NCI-H2196 treated with DMSO at 0.1 percent for 48 hours (cell line): ENCODE measurements at regions not wholly inside any gene's neighbourhood (a gene's known extent, or its start where the extent isn't known, plus 50 kb on each side); places are given as distances from the start of the nearest gene placed in this dataset.

Experiments
- DNase-seq: peaks from one replicate; lab custom pipeline; 2025; ENCODE audit not compliant: unreplicated experiment; lab: John Stamatoyannopoulos, UW

GRCh38 chr3:107258300-107258699 is 118.9 kb upstream of the CCDC54 start:
- no peak for DNase-seq

DNA sequence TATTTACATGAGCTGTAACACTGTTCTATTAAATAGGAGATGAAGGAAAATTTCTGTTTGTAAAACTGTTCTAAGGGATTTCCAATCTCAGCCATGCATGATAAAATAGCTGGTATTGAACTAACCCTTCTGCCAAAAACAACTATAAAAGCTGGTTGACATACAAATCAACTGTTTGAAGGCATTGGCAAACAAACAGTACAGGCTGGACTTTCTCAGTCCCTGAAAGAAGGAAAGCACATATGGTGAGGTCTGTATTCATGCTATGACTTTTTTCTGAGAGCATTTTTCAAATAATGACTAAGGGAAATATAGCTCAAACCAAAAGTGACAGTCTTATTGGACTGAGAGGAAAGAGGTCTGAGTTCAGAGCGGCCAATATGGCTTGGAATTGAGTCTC is 117.0 kb upstream of the CCDC54 start:
- DNase-seq = no peak

GRCh38 chr3:107263269-107264021 is 113.8 kb upstream of the CCDC54 start:
- no peak for DNase-seq

- no peak for DNase-seq
These were observed 112.4 kb upstream of the CCDC54 start for GRCh38 chr3:107264888-107265287.

DNA sequence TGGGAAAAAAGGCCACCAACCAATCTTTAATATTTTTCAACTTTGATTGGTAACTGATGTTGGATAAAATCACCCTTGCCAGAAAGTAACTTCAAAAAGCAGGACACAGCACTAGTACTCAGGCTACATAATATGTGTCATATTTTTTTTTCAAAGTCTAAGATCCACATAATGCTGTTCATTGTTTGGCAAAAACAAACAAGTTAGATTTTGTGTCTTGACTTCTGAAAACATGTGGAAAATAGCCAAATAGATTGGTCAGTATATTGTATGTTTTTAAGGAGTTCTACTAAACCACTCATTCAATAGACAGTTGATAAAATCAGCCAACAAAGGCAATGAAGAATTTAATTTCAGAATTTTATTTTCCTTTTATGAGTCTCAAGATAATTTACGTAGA is 111.7 kb upstream of the CCDC54 start:
- no peak for DNase-seq

DNA sequence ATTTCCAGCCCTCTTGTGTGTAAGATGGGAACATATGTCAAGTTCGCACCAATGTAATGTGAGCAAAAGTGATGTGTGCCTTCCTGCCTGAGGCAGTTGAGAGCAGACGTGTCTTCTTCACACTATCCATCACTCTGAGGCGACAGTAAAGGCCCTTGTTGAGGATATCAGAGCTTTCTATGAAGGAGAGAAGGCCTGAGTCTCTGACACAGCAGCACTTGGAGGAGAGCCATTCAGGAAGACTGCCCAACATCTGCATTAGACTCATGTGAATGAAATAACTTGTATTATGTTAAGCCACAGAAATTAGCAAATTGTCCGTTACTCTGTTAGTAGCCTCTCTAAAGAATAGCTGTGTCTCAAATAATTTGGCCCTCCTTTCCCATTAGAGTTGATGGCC is 108.8 kb upstream of the CCDC54 start:
- DNase-seq = no peak

DNA sequence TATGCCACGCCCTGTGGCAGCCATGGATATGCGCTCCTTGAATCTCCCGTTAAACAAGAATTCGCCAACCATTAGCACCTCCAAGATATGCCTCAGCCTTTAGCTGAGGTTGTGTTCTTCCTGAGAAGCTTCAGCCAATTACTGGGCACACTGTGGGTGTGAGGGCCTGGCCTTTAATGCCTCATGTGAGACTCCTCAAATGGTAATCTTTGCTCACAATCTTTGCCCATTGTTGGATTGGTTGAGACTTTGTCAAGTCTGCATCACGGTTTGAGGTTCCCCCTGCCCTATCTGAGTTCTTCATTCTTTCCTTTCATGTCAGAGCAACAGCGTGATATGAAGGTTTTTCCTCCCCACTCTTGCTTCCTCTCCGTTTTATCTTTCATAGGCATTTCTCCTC is 108.1 kb upstream of the CCDC54 start:
- no peak for DNase-seq

GRCh38 chr3:107271787-107272387 is 105.4 kb upstream of the CCDC54 start:
- DNase-seq = peak; percentile 23

DNA sequence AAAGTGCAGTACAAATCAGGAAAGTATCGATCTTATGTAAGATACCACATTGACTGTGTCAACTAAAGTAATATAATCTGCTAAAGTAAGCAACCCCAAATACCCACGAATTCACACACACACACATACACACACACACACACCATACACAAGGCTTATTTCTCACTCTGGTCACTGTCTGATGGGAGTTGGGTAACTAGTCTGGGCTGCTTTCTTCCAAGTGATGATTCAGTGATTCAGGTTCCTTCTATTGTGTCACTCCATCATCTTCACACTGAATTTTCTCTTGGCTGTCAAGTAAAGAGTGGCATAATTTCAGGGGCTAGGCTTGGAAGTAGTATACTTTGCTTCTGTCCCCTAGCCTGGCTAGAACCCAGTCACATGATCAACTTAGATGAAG is 104.8 kb upstream of the CCDC54 start:
- no peak for DNase-seq

- no peak for DNase-seq
These were observed 104.4 kb upstream of the CCDC54 start for GRCh38 chr3:107272885-107273284.

GRCh38 chr3:107273771-107274170 is 103.5 kb upstream of the CCDC54 start:
- DNase-seq = no peak

DNA sequence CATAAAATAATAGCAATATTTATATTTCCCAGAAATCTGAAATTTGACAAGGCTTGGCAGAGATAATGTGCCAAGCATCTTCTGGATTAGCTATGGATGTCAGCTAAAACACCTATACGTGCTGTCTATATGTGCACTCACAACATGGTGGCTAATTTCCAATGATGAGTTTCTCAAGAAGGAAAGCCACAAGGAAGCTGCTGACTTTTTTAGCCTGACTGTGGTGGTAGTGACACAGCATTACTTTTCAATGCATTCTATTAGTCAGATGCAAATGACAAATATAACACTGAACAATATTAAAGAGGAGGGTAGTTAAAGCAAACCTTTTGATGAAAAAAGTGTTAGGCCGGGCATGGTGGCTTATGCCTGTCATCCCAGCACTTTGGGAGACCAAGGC is 101.7 kb upstream of the CCDC54 start:
- DNase-seq = no peak

DNA sequence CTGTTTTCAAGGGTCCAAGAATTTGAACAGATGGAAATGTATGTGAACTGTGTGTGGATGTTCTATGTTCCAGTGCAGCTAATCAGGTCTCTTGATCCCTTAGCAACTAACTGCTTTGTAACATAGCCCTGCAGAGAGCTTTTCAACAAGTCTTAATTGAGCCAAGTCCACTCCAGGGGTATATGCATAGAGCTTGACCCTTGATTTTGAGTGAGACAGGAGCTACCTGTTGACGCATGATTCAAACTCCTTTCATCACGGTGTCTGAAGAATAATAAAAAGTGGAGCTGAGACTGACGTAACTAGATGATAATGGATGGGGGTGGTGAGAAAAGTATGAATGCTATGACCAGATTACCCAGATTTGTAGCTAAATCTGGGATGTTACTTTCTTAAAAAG is 93.3 kb upstream of the CCDC54 start:
- no peak for DNase-seq

- DNase-seq = no peak
These were observed 92.6 kb upstream of the CCDC54 start for GRCh38 chr3:107284612-107285011.

DNA sequence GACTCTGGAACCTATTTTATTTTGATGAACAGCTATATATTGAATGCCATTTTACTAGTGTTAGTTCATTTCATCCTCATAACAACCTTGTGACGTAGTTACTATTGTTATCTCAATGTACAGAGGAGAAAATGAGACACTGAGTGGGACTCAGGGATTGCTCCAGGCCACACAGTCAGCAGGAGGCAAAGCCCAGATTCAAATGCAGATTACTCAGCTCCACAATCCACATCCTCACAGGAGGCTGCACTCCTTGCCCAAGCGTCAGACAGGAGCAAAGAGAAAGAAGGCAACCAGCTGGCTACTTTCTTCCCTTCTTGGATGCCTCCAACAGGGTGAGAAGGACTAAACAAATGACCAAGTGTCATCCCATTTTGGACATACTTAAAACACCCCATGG is 92.0 kb upstream of the CCDC54 start:
- no peak for DNase-seq

DNA sequence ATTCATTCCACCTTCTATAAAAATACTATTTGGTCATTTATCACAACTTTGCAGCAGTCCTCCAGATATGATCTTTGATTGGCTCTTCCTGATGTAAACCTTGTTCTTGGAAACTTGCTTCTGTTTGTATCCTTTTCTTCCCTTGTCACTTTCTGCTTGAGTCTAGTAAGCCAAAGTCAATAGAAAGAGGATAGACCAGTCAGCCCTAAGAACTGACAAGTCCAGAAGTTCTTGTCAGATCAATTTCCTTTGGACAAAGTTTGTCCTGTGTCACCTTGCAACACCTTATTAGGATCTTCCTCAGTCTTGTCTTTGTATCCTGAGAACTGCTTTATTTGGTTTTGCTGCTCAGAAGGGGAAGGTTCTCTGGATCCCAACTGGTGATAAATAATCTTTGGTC is 87.9 kb upstream of the CCDC54 start:
- DNase-seq = no peak

DNA sequence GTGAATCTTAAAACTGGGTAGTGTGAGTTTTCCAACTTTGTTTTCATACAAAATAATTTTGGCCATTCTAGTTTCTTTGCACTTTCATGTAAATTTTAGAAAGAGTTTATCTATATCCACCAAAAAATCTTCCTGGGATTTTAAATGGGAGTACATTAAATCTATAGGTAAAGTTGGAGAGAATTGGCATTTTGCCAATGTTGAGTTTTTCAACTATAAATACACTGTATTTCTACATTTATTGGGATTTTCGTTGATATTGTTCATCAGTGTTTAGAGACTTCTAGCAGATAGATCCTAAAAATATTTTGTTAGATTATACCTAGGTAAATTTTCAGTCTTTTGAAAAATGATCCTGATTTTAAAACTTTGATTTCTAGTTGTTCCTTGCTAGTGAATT is 83.1 kb upstream of the CCDC54 start:
- DNase-seq = no peak

DNA sequence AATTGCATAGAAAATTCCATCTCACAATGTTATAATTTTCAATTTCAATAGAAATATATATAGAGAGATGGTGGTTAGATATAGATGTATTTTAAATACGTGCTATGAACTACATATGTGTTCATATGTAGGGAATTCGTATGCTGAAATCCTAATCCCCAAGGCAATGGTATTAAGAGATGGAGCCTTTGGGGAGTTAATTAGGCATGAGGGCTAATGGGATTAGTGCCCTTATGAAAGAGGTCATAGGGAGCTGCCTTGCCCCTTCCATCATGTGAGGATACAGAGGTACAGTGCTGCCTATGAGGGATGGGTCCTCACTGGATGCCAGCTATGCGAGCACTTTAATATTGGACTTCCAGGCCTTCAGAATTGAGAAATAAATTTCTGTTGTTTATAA is 79.6 kb upstream of the CCDC54 start:
- no peak for DNase-seq

DNA sequence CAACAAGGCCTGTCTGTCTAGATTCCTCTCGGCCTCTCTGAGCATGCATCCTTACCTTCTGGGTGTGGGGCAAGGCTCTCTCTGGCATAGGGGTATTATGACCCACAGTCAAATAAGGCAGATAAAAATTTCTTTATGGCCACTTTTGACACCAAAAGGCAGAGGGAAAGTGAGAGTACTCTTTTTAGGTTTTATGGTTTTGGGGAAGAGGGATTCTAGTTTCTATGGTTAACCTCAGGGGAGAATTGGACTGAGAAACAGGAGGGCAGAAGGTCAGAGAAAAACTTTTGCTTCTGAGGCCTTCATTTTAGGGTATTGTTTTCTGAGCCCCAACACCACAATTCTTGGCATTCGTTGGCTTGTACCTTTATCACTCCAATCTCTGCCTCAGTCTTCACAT is 70.0 kb upstream of the CCDC54 start:
- DNase-seq = no peak

DNA sequence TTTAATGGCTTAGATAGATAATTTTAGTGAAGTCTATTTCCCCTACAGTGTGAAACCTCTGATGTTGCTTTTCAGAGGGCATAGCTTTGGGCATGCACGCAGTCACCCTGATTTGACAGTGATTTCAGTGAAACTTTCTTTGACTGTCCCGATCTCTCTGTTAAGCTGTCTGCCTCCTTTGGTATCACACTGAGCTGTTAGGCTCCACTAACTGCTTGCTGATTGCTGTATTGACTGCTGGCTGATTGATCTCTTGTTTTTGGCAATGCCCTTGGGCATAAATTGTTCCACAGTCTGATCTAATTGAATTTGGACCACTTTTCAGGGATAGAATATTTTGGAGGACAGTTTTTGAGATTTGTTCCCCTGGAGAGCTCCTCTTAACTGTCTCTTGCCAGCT is 68.5 kb upstream of the CCDC54 start:
- DNase-seq = no peak

GRCh38 chr3:107309312-107309711 is 67.9 kb upstream of the CCDC54 start:
- no peak for DNase-seq

DNA sequence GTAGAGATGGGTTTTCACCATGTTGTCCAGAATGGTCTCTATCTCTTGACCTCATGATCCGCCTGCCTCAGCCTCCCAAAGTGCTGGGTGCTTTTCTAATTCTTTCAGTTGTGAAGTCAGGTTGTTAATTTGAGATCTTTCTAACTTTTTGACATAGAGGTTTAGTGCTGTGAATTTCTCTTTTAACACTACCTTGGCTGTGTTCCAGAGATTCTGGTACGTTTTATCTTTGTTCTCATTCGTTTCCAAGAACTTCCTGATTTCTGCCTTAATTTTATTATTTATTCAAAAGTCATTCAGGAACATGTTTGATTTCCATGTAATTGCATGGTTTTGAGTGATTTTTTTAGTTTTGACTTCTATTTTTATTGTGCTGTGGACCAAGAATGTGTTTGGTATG is 63.5 kb upstream of the CCDC54 start:
- DNase-seq = no peak

DNA sequence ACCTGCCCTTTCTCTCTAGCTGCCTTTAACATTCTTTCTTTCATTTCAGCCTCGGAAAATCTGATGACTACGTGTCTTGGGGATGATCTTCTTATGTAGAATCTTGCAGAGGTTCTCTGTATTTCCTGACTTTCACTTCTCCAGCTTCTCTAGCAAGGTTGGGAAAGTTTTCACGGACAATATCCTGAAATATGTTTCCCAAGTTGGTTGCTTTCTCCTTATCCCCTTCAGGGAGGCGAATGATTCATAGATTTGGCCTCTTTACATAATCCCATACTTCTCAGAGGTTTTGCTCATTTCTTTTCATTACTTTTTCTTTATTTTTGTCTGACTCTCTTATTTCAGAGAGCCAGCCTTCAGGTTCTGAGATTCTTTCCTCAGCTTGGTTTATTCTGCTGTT is 62.1 kb upstream of the CCDC54 start:
- no peak for DNase-seq
